GM19463 (cell line): ENCODE measurements at regions not wholly inside any gene's neighbourhood (a gene's known extent, or its start where the extent isn't known, plus 50 kb on each side); places are given as distances from the start of the nearest gene placed in this dataset.

ENCODE experiments used
- ATAC-seq: cut with Tn5 transposase; IDR thresholded peaks from one replicate; pipeline ENCODE4 v1.9.1; 2021; ENCODE audit warnings: mild to moderate bottlenecking, moderate library complexity; ENCODE audit not compliant: unreplicated experiment

GRCh38 chr11:8340296-8340695 lies 76.6 kb upstream of the LMO1 start:
- ATAC-seq, result no peak

- ATAC-seq, result no peak
Measured at GRCh38 chr11:8339592-8340022, 75.9 kb upstream of the LMO1 start.

GRCh38 chr11:8338138-8338537 lies 74.5 kb upstream of the LMO1 start:
- ATAC-seq, result no peak

DNA sequence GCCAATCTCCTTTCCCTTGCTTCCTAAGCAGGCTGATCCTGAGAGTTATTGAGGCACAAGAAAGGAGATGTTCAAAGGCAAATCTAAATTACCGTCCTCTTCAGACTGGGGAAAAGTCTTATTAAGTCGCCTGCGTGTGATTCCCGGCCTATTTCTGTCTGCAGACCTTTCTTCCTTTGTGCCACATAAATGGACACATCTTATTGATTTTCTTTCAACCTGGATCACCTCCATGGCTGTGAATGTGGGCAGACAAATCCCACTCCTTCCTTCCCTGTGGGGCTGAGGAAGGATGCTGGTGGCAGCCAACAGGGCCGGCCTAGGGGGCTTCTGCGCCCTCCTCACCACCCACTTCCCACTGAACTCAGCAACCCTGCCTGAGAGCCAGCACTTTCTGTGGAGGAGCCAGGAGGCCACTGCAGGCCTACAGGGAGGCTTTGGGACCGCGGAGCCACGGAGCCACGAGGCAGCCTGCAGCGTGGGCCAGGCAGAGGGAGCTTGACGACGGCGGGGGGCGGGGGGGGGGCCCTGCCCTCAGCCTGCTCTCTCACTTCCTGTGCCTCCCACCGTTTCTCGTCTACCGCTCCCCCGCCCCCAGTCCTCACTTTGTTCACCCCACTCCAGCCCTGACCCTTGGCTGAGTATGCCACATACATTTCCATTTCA lies 73.6 kb upstream of the LMO1 start:
- no peak for ATAC-seq

GRCh38 chr11:8336356-8337129 lies 72.9 kb upstream of the LMO1 start:
- no peak for ATAC-seq

GRCh38 chr11:8335683-8336082 lies 72.0 kb upstream of the LMO1 start:
- no peak for ATAC-seq

DNA sequence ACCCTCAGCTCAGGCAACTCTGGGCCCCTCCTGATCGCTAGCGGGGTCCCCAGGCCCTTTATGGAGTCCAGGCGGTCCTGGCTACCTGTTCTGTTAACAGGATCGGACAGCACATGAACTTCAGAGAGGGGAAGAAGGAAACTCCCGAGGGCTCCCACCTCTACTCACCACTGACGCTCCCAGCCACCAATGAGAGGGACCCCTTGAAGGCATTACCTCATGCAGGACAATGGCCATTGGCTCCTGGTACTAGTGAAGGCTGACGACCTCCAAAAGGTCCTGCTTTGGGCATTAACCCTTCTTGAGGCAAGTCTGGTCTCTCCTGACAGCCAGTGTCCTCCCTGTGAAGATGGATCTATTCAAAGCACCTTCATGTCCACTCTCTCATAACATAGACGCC lies 71.5 kb upstream of the LMO1 start:
- ATAC-seq, result no peak

DNA sequence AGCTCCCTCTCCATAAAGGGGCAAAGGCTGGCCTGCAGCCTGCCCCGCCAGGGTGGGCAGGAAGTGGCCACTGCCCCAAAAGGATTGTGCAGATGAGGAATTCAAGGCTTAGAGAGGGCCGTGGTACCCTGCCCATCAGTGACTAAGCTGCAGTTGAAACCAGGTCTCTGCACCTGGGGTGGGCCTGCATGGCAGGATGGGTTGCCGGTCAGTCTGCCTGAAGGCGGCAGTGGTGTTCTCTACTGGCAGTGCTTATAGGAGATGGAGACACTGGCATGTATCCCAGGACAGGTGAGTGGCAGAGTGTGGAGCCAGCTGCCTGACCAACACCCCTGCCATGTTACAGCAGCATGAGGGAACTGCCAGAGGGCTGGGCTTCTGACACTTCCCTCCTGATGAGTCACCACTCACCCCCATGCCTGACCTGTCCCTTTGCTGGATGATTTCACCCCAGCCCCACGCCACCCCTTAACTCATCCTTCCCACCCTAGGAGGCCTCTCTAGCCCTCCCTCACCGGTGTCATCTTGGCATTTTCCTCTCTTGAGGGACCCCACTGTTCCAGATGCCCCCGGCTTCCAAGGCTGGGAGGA lies 70.2 kb upstream of the LMO1 start:
- ATAC-seq, result no peak

- no peak for ATAC-seq
Measured at GRCh38 chr11:8333376-8333775, 69.7 kb upstream of the LMO1 start.

GRCh38 chr11:8332891-8333290 lies 69.2 kb upstream of the LMO1 start:
- no peak for ATAC-seq

GRCh38 chr11:8332196-8332595 lies 68.5 kb upstream of the LMO1 start:
- ATAC-seq, result no peak

DNA sequence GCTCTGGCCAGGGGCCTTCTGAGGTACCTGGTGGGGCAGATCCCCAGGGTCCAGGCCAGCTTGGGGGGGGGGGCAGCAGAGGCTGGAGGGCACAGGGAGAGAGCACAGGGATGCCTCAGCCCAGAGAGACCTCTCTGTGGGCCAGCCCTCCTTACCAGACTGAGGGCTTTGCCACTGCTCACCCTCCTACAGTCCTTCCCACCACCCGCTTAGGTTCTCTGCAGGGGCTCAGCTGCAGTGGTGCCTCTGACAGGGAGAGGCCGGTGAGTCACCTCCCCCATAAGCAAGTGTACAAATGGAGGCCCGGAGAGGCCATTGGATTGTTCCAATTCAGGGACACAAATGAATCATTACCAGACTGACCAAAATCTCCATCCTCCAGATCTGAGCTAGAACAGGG lies 68.1 kb upstream of the LMO1 start:
- no peak for ATAC-seq

DNA sequence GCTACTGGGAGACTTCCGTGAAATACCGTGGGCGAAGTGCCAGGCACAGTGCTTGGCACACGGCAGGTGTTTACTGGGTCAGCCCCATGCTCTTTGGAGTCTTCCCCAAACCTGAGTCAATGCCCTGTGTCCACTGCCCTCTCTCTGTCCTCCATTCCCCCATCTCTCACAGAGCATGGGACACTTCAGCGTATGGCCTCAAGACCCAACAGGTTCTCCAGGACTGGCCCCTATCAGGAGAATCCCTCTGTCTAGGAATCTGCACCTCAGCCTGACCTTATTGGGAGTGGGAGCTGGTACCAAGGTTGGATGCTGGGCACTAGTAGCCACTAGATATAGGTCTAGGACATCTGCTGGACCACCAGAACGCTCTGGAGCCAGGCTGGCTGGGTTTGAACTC lies 67.2 kb upstream of the LMO1 start:
- ATAC-seq, result no peak

DNA sequence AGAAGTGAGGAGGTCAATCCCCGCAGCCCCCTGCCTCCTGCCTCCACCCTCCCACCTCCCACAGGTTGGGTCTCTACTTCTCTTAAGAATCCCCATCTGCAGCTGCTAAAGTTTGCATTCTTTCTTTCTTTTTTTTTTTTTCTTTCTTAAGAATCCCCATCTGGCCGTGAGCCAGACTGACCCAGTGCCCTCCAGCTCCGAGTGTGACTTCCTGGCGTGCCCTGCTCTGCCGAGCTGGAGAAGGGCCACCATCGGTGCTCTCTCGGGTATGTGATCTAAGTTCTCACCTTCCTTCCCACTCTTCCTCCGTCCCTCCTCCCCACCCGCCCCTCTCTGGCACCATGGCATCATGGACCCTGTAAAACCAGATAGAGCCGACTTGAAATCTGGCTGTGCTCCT lies 66.7 kb upstream of the LMO1 start:
- no peak for ATAC-seq

GRCh38 chr11:8329847-8330361 lies 66.2 kb upstream of the LMO1 start:
- no peak for ATAC-seq

DNA sequence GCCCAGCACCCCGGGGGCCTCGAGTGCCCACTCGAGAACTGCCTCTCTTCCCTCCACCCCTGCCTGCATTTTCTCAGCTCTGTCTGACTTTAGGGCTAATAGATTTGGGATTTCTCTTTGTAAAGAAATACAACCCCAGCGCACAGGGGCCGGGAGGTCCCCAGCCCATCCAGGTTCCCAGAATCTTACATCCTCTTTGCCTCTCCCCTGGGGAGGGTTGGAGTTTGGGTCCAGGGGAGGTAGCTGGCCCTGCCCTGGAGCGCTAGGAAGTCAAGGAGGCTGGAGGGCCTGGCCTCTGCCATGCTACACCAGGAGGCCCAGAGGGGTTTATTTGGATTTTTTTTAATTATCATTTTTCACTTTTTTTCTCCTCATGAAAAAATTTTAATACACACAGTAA lies 65.7 kb upstream of the LMO1 start:
- ATAC-seq, result no peak

- ATAC-seq, result peak; percentile 43
Measured at GRCh38 chr11:8328848-8329330, 65.2 kb upstream of the LMO1 start.

DNA sequence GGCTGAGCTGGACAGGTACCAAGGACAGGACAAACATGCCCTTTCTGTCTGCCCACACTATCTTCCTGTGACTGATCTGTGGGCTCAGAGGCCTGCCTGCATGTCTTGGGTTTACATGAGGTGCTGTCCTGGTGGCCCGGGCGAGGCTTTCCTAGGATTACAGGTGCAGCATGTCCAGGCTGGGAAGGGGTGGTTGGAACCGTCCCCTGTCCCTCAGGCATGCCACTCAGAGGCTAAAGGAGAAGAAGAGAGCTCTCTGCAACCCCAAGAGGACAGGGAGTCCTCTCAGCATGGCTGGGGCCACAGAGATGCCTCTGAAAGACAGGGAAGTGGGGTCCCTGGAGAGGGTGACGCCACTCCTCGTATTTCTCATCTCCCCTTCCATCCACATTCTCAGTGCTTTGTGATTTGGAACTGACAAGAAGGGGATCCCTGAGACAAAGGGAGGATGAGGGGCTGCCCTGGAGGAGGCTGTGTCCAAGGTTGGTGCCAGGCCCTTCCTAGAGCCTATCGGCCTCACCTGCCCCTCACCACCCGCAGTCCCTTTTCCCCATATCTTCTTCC lies 64.6 kb upstream of the LMO1 start:
- ATAC-seq, result no peak

- ATAC-seq, result peak; percentile 81
Measured at GRCh38 chr11:8327761-8328192, 64.1 kb upstream of the LMO1 start.

DNA sequence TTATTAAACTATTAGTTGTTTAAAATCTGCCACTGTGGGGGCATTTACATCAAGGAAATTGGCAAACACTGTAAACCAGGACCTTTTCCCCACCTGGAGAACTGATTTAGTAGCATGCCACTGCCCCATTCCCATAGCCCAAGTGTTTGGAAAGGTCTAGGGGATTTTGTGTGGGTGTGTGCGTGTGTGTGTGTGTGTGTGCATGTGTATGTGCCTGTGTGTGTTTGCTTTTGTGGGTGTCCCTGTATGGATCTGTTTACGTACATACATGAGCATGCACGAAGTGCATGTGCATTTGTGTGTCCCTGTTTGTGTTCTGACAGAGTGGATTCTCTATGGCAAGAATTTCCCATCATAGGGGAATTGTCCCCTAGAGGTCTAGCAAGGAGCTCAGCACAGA lies 62.7 kb upstream of the LMO1 start:
- no peak for ATAC-seq

GRCh38 chr11:8325591-8326304 lies 62.1 kb upstream of the LMO1 start:
- ATAC-seq, result no peak
